Chondrocyte (in vitro differentiated cells): ENCODE measurements at regions not wholly inside any gene's neighbourhood (a gene's known extent, or its start where the extent isn't known, plus 50 kb on each side); places are given as distances from the start of the nearest gene placed in this dataset.
A peak's percentile ranks its signal among the peaks of the same experiment; 100 is the strongest.
"Not testable (repeated sequence)": the region's sequence is repeated elsewhere in the genome, so short reads cannot be mapped to it uniquely, and the experiment has no call there.

ENCODE experiments used
- DNase-seq: peaks from one replicate; pipeline ENCODE4 v3.0.0; 2021; ENCODE audit warnings: mixed read lengths, low spot score
- H3K27ac Mint-ChIP-seq: one replicate; pipeline ENCODE4 v1.8.0; 2021; ENCODE audit warnings: mild to moderate bottlenecking, moderate library complexity, mixed read lengths; ENCODE audit not compliant: unreplicated experiment
- H3K27me3 Mint-ChIP-seq: 2 replicates; pipeline ENCODE4 v1.8.0; 2021; ENCODE audit warnings: low read depth, mixed read lengths
- H3K36me3 Mint-ChIP-seq: 2 replicates; pipeline ENCODE4 v1.8.0; 2021; ENCODE audit warnings: low read depth, mixed read lengths
- H3K4me1 Mint-ChIP-seq: 2 replicates; pipeline ENCODE4 v1.8.0; 2021; ENCODE audit warnings: low read depth, mild to moderate bottlenecking, mixed read lengths
- H3K4me3 Mint-ChIP-seq: one replicate; pipeline ENCODE4 v1.8.0; 2021; ENCODE audit warnings: mild to moderate bottlenecking, moderate library complexity, mixed read lengths; ENCODE audit not compliant: unreplicated experiment
- H3K9me3 Mint-ChIP-seq: 2 replicates; pipeline ENCODE4 v1.8.0; 2021; ENCODE audit warnings: low read depth, mixed read lengths
- CTCF ChIP-seq: fragments of 200-600 bp; sonication (generic); IDR thresholded peaks from 2 replicates; pipeline ENCODE4 v1.5.0; 2021; ENCODE audit warnings: antibody characterized with exemption, mild to moderate bottlenecking, moderate library complexity

GRCh38 chr5:126003309-126003708 lies 419.9 kb upstream of the GRAMD2B start:
- DNase-seq = no peak

DNA sequence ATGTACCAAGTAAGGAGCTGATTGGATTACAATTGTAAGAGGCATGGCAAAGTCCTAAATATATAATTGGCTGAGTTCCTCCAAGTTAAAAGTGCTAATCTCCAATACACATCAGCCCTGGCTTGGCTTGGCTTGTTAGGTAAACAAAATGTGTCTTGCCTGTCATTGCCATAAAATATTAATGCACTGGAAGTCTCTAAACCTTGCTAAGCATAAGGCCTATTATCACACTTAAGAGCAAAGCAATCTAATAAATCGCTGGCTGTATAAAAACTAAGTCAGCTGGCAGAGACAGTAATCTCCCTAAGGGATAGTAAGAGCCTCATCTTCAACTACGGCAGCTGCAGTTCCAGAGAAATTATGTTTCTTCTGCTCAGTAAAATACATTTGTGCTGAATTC lies 418.6 kb upstream of the GRAMD2B start:
- TF ChIP-seq CTCF = no peak
- Mint-ChIP-seq H3K4me3 (no peak overlapping the region), H3K36me3 (no peaks in the 10 kb centered on the region), H3K27me3 (no peaks in the 10 kb centered on the region), H3K9me3 (peaks cover 1% of the 10 kb centered on the region), H3K4me1 (peaks cover 64% of the 10 kb centered on the region), H3K27ac (no peak overlapping the region)
- DNase-seq = no peak

More at GRCh38 chr5:126003309-126003708, 419.9 kb upstream of the GRAMD2B start:
- peak overlapping the region; percentile 89 for H3K27ac Mint-ChIP-seq
- H3K9me3 Mint-ChIP-seq = no peaks in the 10 kb centered on the region
- no peaks in the 10 kb centered on the region for H3K36me3 Mint-ChIP-seq
- no peak for TF ChIP-seq CTCF
- H3K4me1 Mint-ChIP-seq = peaks cover 58% of the 10 kb centered on the region
- H3K27me3 Mint-ChIP-seq = no peaks in the 10 kb centered on the region
- peak overlapping the region; percentile 29 for H3K4me3 Mint-ChIP-seq

GRCh38 chr5:126007841-126008240 lies 415.4 kb upstream of the GRAMD2B start:
- Mint-ChIP-seq H3K27ac (peak overlapping the region; percentile 15), H3K27me3 (peaks cover under 1% of the 10 kb centered on the region), H3K9me3 (peaks cover 3% of the 10 kb centered on the region), H3K4me3 (no peak overlapping the region), H3K36me3 (no peaks in the 10 kb centered on the region), H3K4me1 (peaks cover 35% of the 10 kb centered on the region)
- no peak for TF ChIP-seq CTCF
- no peak for DNase-seq

- Mint-ChIP-seq H3K27me3 (peaks cover 2% of the 10 kb centered on the region), H3K9me3 (peaks cover 3% of the 10 kb centered on the region), H3K36me3 (no peaks in the 10 kb centered on the region), H3K4me1 (peaks cover 22% of the 10 kb centered on the region), H3K4me3 (no peak overlapping the region), H3K27ac (no peak overlapping the region)
- TF ChIP-seq CTCF = no peak
- DNase-seq = no peak
Measured at GRCh38 chr5:126009566-126009965, 413.6 kb upstream of the GRAMD2B start.

DNA sequence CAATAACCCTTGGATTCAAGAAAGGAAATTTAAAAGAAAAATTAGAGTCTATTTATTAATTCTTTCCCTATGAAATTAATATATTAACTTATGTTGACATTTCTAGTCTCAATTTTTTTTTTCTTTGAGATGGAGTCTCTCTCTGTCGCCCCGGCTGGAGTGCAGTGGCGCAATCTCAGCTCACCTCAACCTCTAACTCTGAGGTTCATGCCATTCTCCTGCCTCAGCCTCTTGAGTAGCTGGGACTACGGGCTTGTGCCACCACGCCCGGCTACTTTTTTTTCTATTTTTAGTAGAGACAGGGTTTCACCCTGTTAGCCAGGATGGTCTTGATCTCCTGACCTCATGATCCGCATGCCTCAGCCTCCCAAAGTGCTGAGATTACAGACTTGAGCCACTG lies 411.7 kb upstream of the GRAMD2B start:
- H3K27me3 Mint-ChIP-seq, H3K4me3 Mint-ChIP-seq, DNase-seq, H3K27ac Mint-ChIP-seq, H3K9me3 Mint-ChIP-seq, H3K36me3 Mint-ChIP-seq: not testable (repeated sequence)
- peaks cover 40% of the 10 kb centered on the region for H3K4me1 Mint-ChIP-seq

DNA sequence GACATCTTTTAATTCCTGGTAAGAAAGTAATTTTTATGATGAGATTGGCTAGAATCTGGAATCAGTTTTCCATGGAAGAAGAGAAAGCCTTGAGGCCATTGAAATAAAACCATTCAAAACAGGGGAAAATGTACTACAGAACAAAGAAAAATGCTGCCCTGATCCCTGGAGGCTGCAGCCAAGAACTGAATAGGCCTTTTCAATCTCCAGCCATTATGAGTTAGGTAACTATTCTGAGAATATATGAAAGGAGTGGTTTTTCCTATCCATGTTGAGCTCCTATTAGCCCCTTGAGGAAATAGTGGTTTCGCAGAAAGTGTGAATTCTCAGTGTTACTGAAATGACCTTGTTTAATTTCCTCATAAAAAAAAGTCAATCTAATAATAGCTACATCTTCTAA lies 408.5 kb upstream of the GRAMD2B start:
- peak; percentile 20 for TF ChIP-seq CTCF
- Mint-ChIP-seq H3K27ac (no peak overlapping the region), H3K36me3 (no peaks in the 10 kb centered on the region), H3K9me3 (peaks cover 1% of the 10 kb centered on the region), H3K4me3 (no peak overlapping the region), H3K27me3 (peaks cover 2% of the 10 kb centered on the region), H3K4me1 (peaks cover 25% of the 10 kb centered on the region)
- no peak for DNase-seq
